ENCODE measurements at regions not wholly inside any gene's neighbourhood (a gene's known extent, or its start where the extent isn't known, plus 50 kb on each side); places are given as distances from the start of the nearest gene placed in this dataset.
"Not testable (repeated sequence)": the region's sequence is repeated elsewhere in the genome, so short reads cannot be mapped to it uniquely, and the experiment has no call there.

GRCh38 chr12:105468464-105468863 is 138.0 kb downstream of the C12orf75 start:
- POLR2A ChIA-PET = no interaction called here

GRCh38 chr12:105469211-105469610 is 138.7 kb downstream of the C12orf75 start:
- no peak overlapping the region for H3K27ac Mint-ChIP-seq
- H3K36me3 Mint-ChIP-seq = no peaks in the 10 kb centered on the region
- Histone ChIP-seq H3K4me3 (ENCODE audit: low read length) (no peak overlapping the region), H3K27me3 (ENCODE audit: insufficient read depth, low read length, poor library complexity, severe bottlenecking) (no peaks in the 10 kb centered on the region), H3K9me3 (ENCODE audit: low read length) (no peaks in the 10 kb centered on the region), H3K27ac (ENCODE audit: low read depth, low read length) (no peak overlapping the region), H3K4me1 (ENCODE audit: insufficient read depth, low read length) (no peaks in the 10 kb centered on the region), H3K36me3 (ENCODE audit: insufficient read depth, low read length) (no peaks in the 10 kb centered on the region)
- H3K4me1 Mint-ChIP-seq = no peaks in the 10 kb centered on the region
- no peak for DNase-seq
- POLR2A ChIA-PET = no interaction called here
- H3K4me3 Mint-ChIP-seq = no peak overlapping the region
- CTCF ChIA-PET = interaction anchor here (1.6 kb wide), 1 partner anchor 12 kb away, joined by 3 read pairs; no protein-coding TSS in a partner anchor
- H3K27me3 Mint-ChIP-seq = peaks cover 1 to 29% of the 10 kb centered on the region in 2 donors
- no peaks in the 10 kb centered on the region for H3K9me3 Mint-ChIP-seq

More at GRCh38 chr12:105468464-105468863, 138.0 kb downstream of the C12orf75 start:
- Mint-ChIP-seq H3K27me3 (peaks cover 1 to 23% of the 10 kb centered on the region in 2 donors), H3K4me3 (no peak overlapping the region), H3K9me3 (no peaks in the 10 kb centered on the region), H3K4me1 (no peaks in the 10 kb centered on the region), H3K36me3 (no peaks in the 10 kb centered on the region), H3K27ac (no peak overlapping the region)
- H3K27ac ChIP-seq (ENCODE audit: low read depth, low read length) = no peak overlapping the region
- H3K4me3 ChIP-seq (ENCODE audit: low read length) = no peak overlapping the region
- CTCF ChIA-PET = interaction anchor here (1.6 kb wide), 1 partner anchor 11 kb away, joined by 3 read pairs; no protein-coding TSS in a partner anchor
- H3K9me3 ChIP-seq (ENCODE audit: low read length) = no peaks in the 10 kb centered on the region
- H3K36me3 ChIP-seq (ENCODE audit: insufficient read depth, low read length) = no peaks in the 10 kb centered on the region
- H3K27me3 ChIP-seq (ENCODE audit: insufficient read depth, low read length, poor library complexity, severe bottlenecking) = no peaks in the 10 kb centered on the region
- no peak for DNase-seq
- H3K4me1 ChIP-seq (ENCODE audit: insufficient read depth, low read length) = no peaks in the 10 kb centered on the region

GRCh38 chr12:105469701-105470100 is 139.2 kb downstream of the C12orf75 start:
- Mint-ChIP-seq H3K27me3 (peaks cover 1 to 31% of the 10 kb centered on the region in 2 donors), H3K9me3 (no peaks in the 10 kb centered on the region), H3K27ac (no peak overlapping the region), H3K4me3 (no peak overlapping the region), H3K4me1 (no peaks in the 10 kb centered on the region), H3K36me3 (no peaks in the 10 kb centered on the region)
- Histone ChIP-seq H3K36me3 (ENCODE audit: insufficient read depth, low read length) (no peaks in the 10 kb centered on the region), H3K9me3 (ENCODE audit: low read length) (no peaks in the 10 kb centered on the region), H3K27ac (ENCODE audit: low read depth, low read length) (no peak overlapping the region), H3K27me3 (ENCODE audit: insufficient read depth, low read length, poor library complexity, severe bottlenecking) (no peaks in the 10 kb centered on the region), H3K4me3 (ENCODE audit: low read length) (no peak overlapping the region), H3K4me1 (ENCODE audit: insufficient read depth, low read length) (no peaks in the 10 kb centered on the region)
- ChIA-PET CTCF (interaction anchor here (1.6 kb wide), 1 partner anchor 12 kb away, joined by 3 read pairs; no protein-coding TSS in a partner anchor), POLR2A (no interaction called here)
- no peak for DNase-seq

- H3K4me3 ChIP-seq (ENCODE audit: low read length) = no peak overlapping the region
- Mint-ChIP-seq H3K27ac (no peak overlapping the region), H3K36me3 (no peaks in the 10 kb centered on the region), H3K27me3 (peaks cover 1 to 31% of the 10 kb centered on the region in 2 donors), H3K4me1 (no peaks in the 10 kb centered on the region), H3K4me3 (no peak overlapping the region), H3K9me3 (no peaks in the 10 kb centered on the region)
- no peaks in the 10 kb centered on the region for H3K36me3 ChIP-seq (ENCODE audit: insufficient read depth, low read length)
- CTCF ChIA-PET = interaction anchor here (1.6 kb wide), 1 partner anchor 13 kb away, joined by 3 read pairs; no protein-coding TSS in a partner anchor
- H3K9me3 ChIP-seq (ENCODE audit: low read length) = no peaks in the 10 kb centered on the region
- POLR2A ChIA-PET = no interaction called here
- DNase-seq = no peak
- H3K27ac ChIP-seq (ENCODE audit: low read depth, low read length) = no peak overlapping the region
- H3K27me3 ChIP-seq (ENCODE audit: insufficient read depth, low read length, poor library complexity, severe bottlenecking) = no peaks in the 10 kb centered on the region
- no peaks in the 10 kb centered on the region for H3K4me1 ChIP-seq (ENCODE audit: insufficient read depth, low read length)
These were observed 139.6 kb downstream of the C12orf75 start for GRCh38 chr12:105470102-105470501.

- Histone ChIP-seq H3K4me3 (ENCODE audit: low read length) (no peak overlapping the region), H3K36me3 (ENCODE audit: insufficient read depth, low read length) (no peaks in the 10 kb centered on the region), H3K9me3 (ENCODE audit: low read length) (no peaks in the 10 kb centered on the region), H3K27me3 (ENCODE audit: insufficient read depth, low read length, poor library complexity, severe bottlenecking) (no peaks in the 10 kb centered on the region), H3K27ac (ENCODE audit: low read depth, low read length) (no peak overlapping the region), H3K4me1 (ENCODE audit: insufficient read depth, low read length) (no peaks in the 10 kb centered on the region)
- DNase-seq = no peak
- peaks cover 1 to 30% of the 10 kb centered on the region in 2 donors for H3K27me3 Mint-ChIP-seq
- H3K36me3 Mint-ChIP-seq = no peaks in the 10 kb centered on the region
- POLR2A ChIA-PET = no interaction called here
- no peaks in the 10 kb centered on the region for H3K9me3 Mint-ChIP-seq
- H3K4me3 Mint-ChIP-seq = no peak overlapping the region
- no peak overlapping the region for H3K27ac Mint-ChIP-seq
- CTCF ChIA-PET = no interaction called here
- no peaks in the 10 kb centered on the region for H3K4me1 Mint-ChIP-seq
These were observed 140.1 kb downstream of the C12orf75 start for GRCh38 chr12:105470601-105471000.

- no peak overlapping the region for H3K27ac ChIP-seq (ENCODE audit: low read depth, low read length)
- no peak overlapping the region for H3K4me3 ChIP-seq (ENCODE audit: low read length)
- no peaks in the 10 kb centered on the region for H3K9me3 Mint-ChIP-seq
- H3K27me3 ChIP-seq (ENCODE audit: insufficient read depth, low read length, poor library complexity, severe bottlenecking) = no peaks in the 10 kb centered on the region
- peaks cover 0 to 30% of the 10 kb centered on the region in 2 donors for H3K27me3 Mint-ChIP-seq
- no peaks in the 10 kb centered on the region for H3K4me1 Mint-ChIP-seq
- ChIA-PET POLR2A (no interaction called here), CTCF (no interaction called here)
- no peaks in the 10 kb centered on the region for H3K36me3 ChIP-seq (ENCODE audit: insufficient read depth, low read length)
- no peaks in the 10 kb centered on the region for H3K4me1 ChIP-seq (ENCODE audit: insufficient read depth, low read length)
- H3K4me3 Mint-ChIP-seq = no peak overlapping the region
- H3K36me3 Mint-ChIP-seq = no peaks in the 10 kb centered on the region
- H3K27ac Mint-ChIP-seq = peak overlapping the region in 1 of 8 donors; percentile 27
- H3K9me3 ChIP-seq (ENCODE audit: low read length) = no peaks in the 10 kb centered on the region
- no peak for DNase-seq
These were observed 144.2 kb downstream of the C12orf75 start for GRCh38 chr12:105474672-105475071.

GRCh38 chr12:105476616-105477015 is 146.1 kb downstream of the C12orf75 start:
- CTCF ChIA-PET = no interaction called here
- peaks cover 0 to 30% of the 10 kb centered on the region in 2 donors for H3K27me3 Mint-ChIP-seq
- no peaks in the 10 kb centered on the region for H3K9me3 ChIP-seq (ENCODE audit: low read length)
- POLR2A ChIA-PET = no interaction called here
- no peak for DNase-seq
- H3K27me3 ChIP-seq (ENCODE audit: insufficient read depth, low read length, poor library complexity, severe bottlenecking) = no peaks in the 10 kb centered on the region
- no peaks in the 10 kb centered on the region for H3K4me1 Mint-ChIP-seq
- H3K27ac ChIP-seq (ENCODE audit: low read depth, low read length) = no peak overlapping the region
- H3K27ac Mint-ChIP-seq = no peak overlapping the region
- no peak overlapping the region for H3K4me3 Mint-ChIP-seq
- no peaks in the 10 kb centered on the region for H3K36me3 ChIP-seq (ENCODE audit: insufficient read depth, low read length)
- H3K9me3 Mint-ChIP-seq = no peaks in the 10 kb centered on the region
- no peaks in the 10 kb centered on the region for H3K36me3 Mint-ChIP-seq
- no peak overlapping the region for H3K4me3 ChIP-seq (ENCODE audit: low read length)
- H3K4me1 ChIP-seq (ENCODE audit: insufficient read depth, low read length) = no peaks in the 10 kb centered on the region

GRCh38 chr12:105477873-105478272 is 147.4 kb downstream of the C12orf75 start:
- no peaks in the 10 kb centered on the region for H3K36me3 Mint-ChIP-seq
- no peaks in the 10 kb centered on the region for H3K4me1 Mint-ChIP-seq
- H3K27ac Mint-ChIP-seq = no peak overlapping the region
- ChIA-PET POLR2A (no interaction called here), CTCF (no interaction called here)
- no peaks in the 10 kb centered on the region for H3K27me3 ChIP-seq (ENCODE audit: insufficient read depth, low read length, poor library complexity, severe bottlenecking)
- DNase-seq = no peak
- H3K36me3 ChIP-seq (ENCODE audit: insufficient read depth, low read length) = no peaks in the 10 kb centered on the region
- H3K27me3 Mint-ChIP-seq = peaks cover 0 to 28% of the 10 kb centered on the region in 2 donors
- no peaks in the 10 kb centered on the region for H3K9me3 Mint-ChIP-seq
- H3K4me3 Mint-ChIP-seq = no peak overlapping the region
- H3K27ac ChIP-seq (ENCODE audit: low read depth, low read length) = no peak overlapping the region
- H3K9me3 ChIP-seq (ENCODE audit: low read length) = no peaks in the 10 kb centered on the region
- H3K4me3 ChIP-seq (ENCODE audit: low read length) = no peak overlapping the region
- H3K4me1 ChIP-seq (ENCODE audit: insufficient read depth, low read length) = no peaks in the 10 kb centered on the region

- H3K36me3 ChIP-seq (ENCODE audit: insufficient read depth, low read length); H3K4me1 Mint-ChIP-seq; H3K27ac ChIP-seq (ENCODE audit: low read depth, low read length); H3K27me3 ChIP-seq (ENCODE audit: insufficient read depth, low read length, poor library complexity, severe bottlenecking); H3K4me3 ChIP-seq (ENCODE audit: low read length); POLR2A ChIA-PET; H3K9me3 ChIP-seq (ENCODE audit: low read length); H3K4me3 Mint-ChIP-seq; H3K27ac Mint-ChIP-seq; H3K36me3 Mint-ChIP-seq; DNase-seq; H3K9me3 Mint-ChIP-seq; CTCF ChIA-PET; H3K4me1 ChIP-seq (ENCODE audit: insufficient read depth, low read length): not testable (repeated sequence)
- H3K27me3 Mint-ChIP-seq = peaks cover 0 to 19% of the 10 kb centered on the region in 2 donors
These were observed 148.3 kb downstream of the C12orf75 start for GRCh38 chr12:105478788-105479187.
